MM.1S (cell line): ENCODE measurements at regions not wholly inside any gene's neighbourhood (a gene's known extent, or its start where the extent isn't known, plus 50 kb on each side); places are given as distances from the start of the nearest gene placed in this dataset.

Experiments
- DNase-seq: peaks from one replicate; pipeline ENCODE4 v3.0.0-alpha.2; 2015
- H2AFZ ChIP-seq: fragments of 300-600 bp; sonication (generic); 2 replicates; pipeline ENCODE4 v1.6.0; 2016; ENCODE audit warnings: antibody characterized with exemption, low read length
- H3F3A ChIP-seq: fragments of 300-600 bp; sonication (generic); 2 replicates; pipeline ENCODE4 v1.6.1; 2016; ENCODE audit warnings: mild to moderate bottlenecking, antibody characterized with exemption, low read length, moderate library complexity, mixed read lengths; ENCODE audit not compliant: insufficient read depth
- H3K27ac ChIP-seq: fragments of 300-600 bp; sonication (generic); 2 replicates; pipeline ENCODE4 v1.5.1; 2016; ENCODE audit warnings: mild to moderate bottlenecking, low read length
- H3K27me3 ChIP-seq: fragments of 300-600 bp; sonication (generic); replicated peaks from 2 replicates; pipeline ENCODE4 v1.6.0; 2016; ENCODE audit warnings: low read length; ENCODE audit not compliant: insufficient read depth
- H3K36me3 ChIP-seq: fragments of 300-600 bp; sonication (generic); replicated peaks from 2 replicates; pipeline ENCODE4 v1.6.1; 2016; ENCODE audit warnings: mild to moderate bottlenecking, low read length, mixed read lengths; ENCODE audit not compliant: insufficient read depth
- H3K4me1 ChIP-seq: fragments of 300-600 bp; sonication (generic); 2 replicates; pipeline ENCODE4 v1.6.1; 2016; ENCODE audit warnings: low read length, mixed read lengths
- H3K4me2 ChIP-seq: fragments of 300-600 bp; sonication (generic); 2 replicates; pipeline ENCODE4 v1.6.0; 2016; ENCODE audit warnings: low read depth, low read length
- H3K4me3 ChIP-seq: fragments of 300-600 bp; sonication (generic); 2 replicates; pipeline ENCODE4 v1.5.1; 2016; ENCODE audit warnings: low read length, mixed read lengths
- H3K79me2 ChIP-seq: fragments of 300-600 bp; sonication (generic); 2 replicates; pipeline ENCODE4 v1.6.1; 2016; ENCODE audit warnings: mixed run types, low read length, mixed read lengths
- H3K9ac ChIP-seq: fragments of 300-600 bp; sonication (generic); 2 replicates; pipeline ENCODE4 v1.6.1; 2016; ENCODE audit warnings: low read length, mixed read lengths
- H3K9me2 ChIP-seq: fragments of 300-600 bp; sonication (generic); replicated peaks from 2 replicates; pipeline ENCODE4 v1.6.1; 2016; ENCODE audit warnings: mild to moderate bottlenecking, low read length, mixed read lengths; ENCODE audit not compliant: insufficient read depth
- H3K9me3 ChIP-seq: fragments of 300-600 bp; sonication (generic); replicated peaks from 2 replicates; pipeline ENCODE4 v1.6.1; 2016; ENCODE audit warnings: mild to moderate bottlenecking, low read length, mixed read lengths; ENCODE audit not compliant: insufficient read depth
- H4K20me1 ChIP-seq: fragments of 300-600 bp; sonication (generic); 2 replicates; pipeline ENCODE4 v1.6.1; 2016; ENCODE audit warnings: mild to moderate bottlenecking, low read length, moderate library complexity, mixed read lengths; ENCODE audit not compliant: insufficient read depth
- CTCF ChIP-seq: fragments of 300-600 bp; sonication (generic); IDR thresholded peaks from 2 replicates; pipeline ENCODE4 v1.5.1; 2016; ENCODE audit warnings: antibody characterized with exemption, low read length, mixed read lengths
- EZH2 ChIP-seq: fragments of 300-600 bp; sonication (generic); optimal IDR thresholded peaks from 2 replicates; pipeline ENCODE3; 2017; ENCODE audit warnings: low read depth, mild to moderate bottlenecking, antibody characterized with exemption, low read length, mixed read lengths
- EZH2phosphoT487 ChIP-seq: fragments of 300-600 bp; sonication (generic); IDR thresholded peaks from 2 replicates; pipeline ENCODE4 v1.6.1; 2018; ENCODE audit warnings: antibody characterized with exemption, low read length

DNA sequence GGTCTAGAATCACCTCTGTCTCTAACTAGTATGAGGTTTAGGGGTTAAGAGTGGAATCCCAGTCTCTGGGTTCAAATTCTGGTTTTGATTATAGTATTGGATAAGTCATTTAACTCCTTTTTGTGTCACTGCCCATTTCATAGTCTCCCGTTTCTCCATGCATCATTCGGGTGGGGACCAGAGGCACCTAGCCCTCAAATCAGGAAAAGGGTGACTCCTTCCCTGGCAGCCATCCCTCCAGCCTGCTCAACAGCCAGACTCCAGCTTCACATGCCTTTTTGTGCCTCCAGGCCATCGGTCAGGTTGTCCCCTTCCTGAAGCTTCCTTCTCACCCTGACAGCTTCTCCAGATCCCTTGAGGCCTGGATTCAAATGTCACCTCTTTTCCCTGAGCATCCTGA is 139.8 kb downstream of the DHX35 start:
- no peak overlapping the region for H3K27ac ChIP-seq
- H3K4me2 ChIP-seq: no peak overlapping the region
- no peaks in the 10 kb centered on the region for H3K9me2 ChIP-seq
- DNase-seq: no peak
- H3K79me2 ChIP-seq: no peaks in the 10 kb centered on the region
- H3K9me3 ChIP-seq: no peaks in the 10 kb centered on the region
- no peaks in the 10 kb centered on the region for H3K27me3 ChIP-seq
- H3K4me1 ChIP-seq: no peaks in the 10 kb centered on the region
- H3K36me3 ChIP-seq: no peaks in the 10 kb centered on the region
- H2AFZ ChIP-seq: no peak overlapping the region
- H3F3A ChIP-seq: no peaks in the 10 kb centered on the region
- TF ChIP-seq EZH2phosphoT487 (no peak), EZH2 (no peak), CTCF (no peak)
- no peak overlapping the region for H3K9ac ChIP-seq
- H3K4me3 ChIP-seq: no peak overlapping the region
- no peaks in the 10 kb centered on the region for H4K20me1 ChIP-seq

- H3K4me2 ChIP-seq: no peak overlapping the region
- no peaks in the 10 kb centered on the region for H3K9me3 ChIP-seq
- no peak for TF ChIP-seq EZH2
- no peak for TF ChIP-seq EZH2phosphoT487
- TF ChIP-seq CTCF: no peak
These were observed 138.5 kb downstream of the DHX35 start for GRCh38 chr20:39100691-39101090.

GRCh38 chr20:39097889-39098288 is 135.7 kb downstream of the DHX35 start:
- Histone ChIP-seq H3K4me2 (no peak overlapping the region), H3K36me3 (no peaks in the 10 kb centered on the region)

More at GRCh38 chr20:39100691-39101090, 138.5 kb downstream of the DHX35 start:
- Histone ChIP-seq H3K27ac (no peak overlapping the region), H3K27me3 (no peaks in the 10 kb centered on the region), H3K9me2 (no peaks in the 10 kb centered on the region), H2AFZ (no peak overlapping the region), H3K79me2 (no peaks in the 10 kb centered on the region), H4K20me1 (no peaks in the 10 kb centered on the region), H3K9ac (no peak overlapping the region), H3F3A (no peaks in the 10 kb centered on the region), H3K4me3 (no peak overlapping the region), H3K36me3 (no peaks in the 10 kb centered on the region), H3K4me1 (no peaks in the 10 kb centered on the region)
- DNase-seq: no peak

More at GRCh38 chr20:39097889-39098288, 135.7 kb downstream of the DHX35 start:
- Histone ChIP-seq H2AFZ (no peak overlapping the region), H3K9ac (no peak overlapping the region), H3K4me3 (no peak overlapping the region), H3F3A (no peaks in the 10 kb centered on the region), H3K79me2 (no peaks in the 10 kb centered on the region), H3K9me2 (no peaks in the 10 kb centered on the region), H3K4me1 (no peaks in the 10 kb centered on the region), H3K9me3 (no peaks in the 10 kb centered on the region), H3K27me3 (no peaks in the 10 kb centered on the region), H4K20me1 (no peaks in the 10 kb centered on the region), H3K27ac (no peak overlapping the region)
- DNase-seq: no peak
- TF ChIP-seq CTCF: no peak
- no peak for TF ChIP-seq EZH2
- TF ChIP-seq EZH2phosphoT487: no peak
